H9 (cell line): ENCODE measurements at regions not wholly inside any gene's neighbourhood (a gene's known extent, or its start where the extent isn't known, plus 50 kb on each side); places are given as distances from the start of the nearest gene placed in this dataset.

Experiments
- DNase-seq: peaks from one replicate; pipeline ENCODE4 v3.0.0-alpha.2; 2017
- H2AFZ ChIP-seq: one replicate; pipeline ENCODE4 v1.6.1; 2013; ENCODE audit warnings: mild to moderate bottlenecking, low read length, control low read depth, moderate library complexity
- H2AK5ac ChIP-seq: 2 replicates; pipeline ENCODE4 v1.6.1; 2013; ENCODE audit warnings: low read length, control low read depth, mixed read lengths; ENCODE audit not compliant: insufficient read length
- H2BK120ac ChIP-seq: one replicate; pipeline ENCODE4 v1.6.1; 2013; ENCODE audit warnings: low read depth, mild to moderate bottlenecking, low read length, control low read depth, inconsistent platforms; ENCODE audit not compliant: poor library complexity, severe bottlenecking
- H2BK12ac ChIP-seq: 2 replicates; pipeline ENCODE4 v1.6.1; 2013; ENCODE audit warnings: low read length, control low read depth, mixed read lengths, low read depth; ENCODE audit not compliant: insufficient read length
- H2BK15ac ChIP-seq: 2 replicates; pipeline ENCODE4 v1.6.1; 2013; ENCODE audit warnings: low read depth, low read length, control low read depth
- H2BK20ac ChIP-seq: one replicate; pipeline ENCODE4 v1.6.1; 2013; ENCODE audit warnings: low read depth, mild to moderate bottlenecking, low read length, control low read depth, inconsistent platforms; ENCODE audit not compliant: poor library complexity, severe bottlenecking
- H2BK5ac ChIP-seq: 2 replicates; pipeline ENCODE4 v1.6.1; 2013; ENCODE audit warnings: low read length, control low read depth, mixed read lengths; ENCODE audit not compliant: insufficient read length
- H3K14ac ChIP-seq: 2 replicates; pipeline ENCODE4 v1.6.1; 2013; ENCODE audit warnings: low read length, control low read depth; ENCODE audit not compliant: insufficient read depth
- H3K18ac ChIP-seq: 2 replicates; pipeline ENCODE4 v1.6.1; 2013; ENCODE audit warnings: low read depth, mild to moderate bottlenecking, mixed read lengths, low read length, control low read depth; ENCODE audit not compliant: insufficient read length
- H3K23ac ChIP-seq: 2 replicates; pipeline ENCODE4 v1.6.1; 2013; ENCODE audit warnings: low read length, control low read depth, mixed read lengths, low read depth; ENCODE audit not compliant: insufficient read length
- H3K23me2 ChIP-seq: 2 replicates; pipeline ENCODE4 v1.6.1; 2013; ENCODE audit warnings: low read depth, mild to moderate bottlenecking, mixed read lengths, low read length, control low read depth; ENCODE audit not compliant: insufficient read length, poor library complexity, severe bottlenecking
- H3K27ac ChIP-seq: 2 replicates; pipeline ENCODE4 v1.5.1; 2013; ENCODE audit warnings: low read length, control low read depth, mixed read lengths, low read depth; ENCODE audit not compliant: insufficient read length
- H3K27me3 ChIP-seq: 2 replicates; pipeline ENCODE4 v1.6.1; 2013; ENCODE audit warnings: low read length, control low read depth, inconsistent platforms; ENCODE audit not compliant: insufficient read depth
- H3K4ac ChIP-seq: 2 replicates; pipeline ENCODE4 v1.6.1; 2013; ENCODE audit warnings: low read depth, mild to moderate bottlenecking, control low read depth, inconsistent platforms, low read length, moderate library complexity
- H3K4me1 ChIP-seq: 2 replicates; pipeline ENCODE4 v1.6.1; 2013; ENCODE audit warnings: low read length, control low read depth, inconsistent platforms; ENCODE audit not compliant: insufficient read depth
- H3K4me2 ChIP-seq: 2 replicates; pipeline ENCODE4 v1.6.1; 2013; ENCODE audit warnings: low read length, control low read depth, mixed read lengths; ENCODE audit not compliant: insufficient read length, insufficient read depth
- H3K56ac ChIP-seq: 2 replicates; pipeline ENCODE4 v1.6.1; 2013; ENCODE audit warnings: low read depth, mild to moderate bottlenecking, mixed read lengths, low read length, control low read depth; ENCODE audit not compliant: insufficient read length
- H3K79me1 ChIP-seq: 2 replicates; pipeline ENCODE4 v1.6.1; 2013; ENCODE audit warnings: low read depth, mild to moderate bottlenecking, moderate library complexity, low read length, control low read depth, inconsistent platforms; ENCODE audit not compliant: insufficient read depth, poor library complexity, severe bottlenecking
- H3K79me2 ChIP-seq: 2 replicates; pipeline ENCODE4 v1.6.1; 2013; ENCODE audit warnings: low read length, control low read depth, inconsistent platforms; ENCODE audit not compliant: insufficient read depth
- H3K9ac ChIP-seq: 2 replicates; pipeline ENCODE4 v1.6.1; 2013; ENCODE audit warnings: low read length, control low read depth, mixed read lengths; ENCODE audit not compliant: insufficient read length; ENCODE audit errors: extremely low read depth
- H3K9me3 ChIP-seq: one replicate; pipeline ENCODE4 v1.6.1; 2013; ENCODE audit warnings: low read depth, low read length, inconsistent platforms; ENCODE audit not compliant: control insufficient read depth
- H3T11ph ChIP-seq: one replicate; pipeline ENCODE4 v1.6.1; 2013; ENCODE audit warnings: mild to moderate bottlenecking, low read length, control low read depth, inconsistent platforms
- H4K20me1 ChIP-seq: one replicate; pipeline ENCODE4 v1.6.1; 2013; ENCODE audit not compliant: control insufficient read depth, insufficient read length, insufficient read depth
- H4K5ac ChIP-seq: 2 replicates; pipeline ENCODE4 v1.6.1; 2013; ENCODE audit warnings: low read depth, mild to moderate bottlenecking, mixed read lengths, low read length, control low read depth; ENCODE audit not compliant: insufficient read length
- H4K8ac ChIP-seq: replicated peaks from 2 replicates; pipeline ENCODE4 v1.6.1; 2013; ENCODE audit warnings: low read length, control low read depth, mixed read lengths, low read depth; ENCODE audit not compliant: insufficient read length
- H4K91ac ChIP-seq: 2 replicates; pipeline ENCODE4 v1.6.1; 2013; ENCODE audit warnings: low read depth, mild to moderate bottlenecking, moderate library complexity, mixed read lengths, low read length, control low read depth; ENCODE audit not compliant: insufficient read length
- H3K27ac Mint-ChIP-seq, 3 experiments: 2 replicates in 2 of 3; 3 replicates in 1 of 3; pipeline ENCODE4 v1.8.0; 2020 to 2021; ENCODE audit warnings: mixed read lengths in 3 of 3, mild to moderate bottlenecking in 1 of 3, moderate library complexity in 1 of 3
- H3K27me3 Mint-ChIP-seq: 2 replicates; pipeline ENCODE4 v1.8.0; 2021; ENCODE audit warnings: low read depth, mild to moderate bottlenecking, moderate library complexity, mixed read lengths
- H3K36me3 Mint-ChIP-seq, 3 experiments: 2 replicates in 2 of 3; 3 replicates in 1 of 3; pipeline ENCODE4 v1.8.0; 2020 to 2021; ENCODE audit warnings: low read depth in 3 of 3, mixed read lengths in 3 of 3; ENCODE audit not compliant: insufficient read depth in 1 of 3
- H3K4me1 Mint-ChIP-seq, 2 experiments: 2 replicates each; pipeline ENCODE4 v1.8.0; 2020; ENCODE audit warnings: mixed read lengths in 2 of 2
- H3K4me3 Mint-ChIP-seq, 2 experiments: 2 replicates in 1 of 2; 3 replicates in 1 of 2; pipeline ENCODE4 v1.8.0; 2020 to 2021; ENCODE audit warnings: mild to moderate bottlenecking in 2 of 2, mixed read lengths in 2 of 2, moderate library complexity in 1 of 2
- H3K9me3 Mint-ChIP-seq, 2 experiments: 2 replicates in 1 of 2; 3 replicates in 1 of 2; pipeline ENCODE4 v1.8.0; 2020; ENCODE audit warnings: mild to moderate bottlenecking in 2 of 2, mixed read lengths in 2 of 2, moderate library complexity in 1 of 2
- CTCF ChIP-seq: fragments of 200-600 bp; sonication (generic); conservative IDR thresholded peaks from 3 replicates; pipeline ENCODE4 v1.8.0; 2021; ENCODE audit warnings: antibody characterized with exemption, mild to moderate bottlenecking
- WGBS: extraction: QIAGEN DNeasy Blood & Tissue Kit; methylation state at CpG from one replicate; pipeline ENCODE4 v1.1.7; 2013; ENCODE audit warnings: missing lambda C conversion rate, low lambda C conversion rate, mixed read lengths; ENCODE audit not compliant: insufficient read length; ENCODE audit errors: extremely low coverage; 5-methylcytosine and 5-hydroxymethylcytosine counted together

GRCh38 chr5:168011096-168011495, 280.3 kb upstream of the WWC1 start:
- H3K9me3 Mint-ChIP-seq, result no peaks in the 10 kb centered on the region
- no peaks in the 10 kb centered on the region for H4K20me1 ChIP-seq
- no peaks in the 10 kb centered on the region for H3K36me3 Mint-ChIP-seq
- H3K79me1 ChIP-seq, result no peaks in the 10 kb centered on the region
- no peaks in the 10 kb centered on the region for H3K27me3 ChIP-seq
- H3K18ac ChIP-seq, result no peak overlapping the region
- no peak overlapping the region for H3K4ac ChIP-seq
- H3K4me3 Mint-ChIP-seq, result no peak overlapping the region
- 0 out of 4 replicates have a peak, but pooled peaks cover 0 to 3% of the 10 kb centered on the region in 2 experiments for H3K4me1 Mint-ChIP-seq
- H3K27me3 Mint-ChIP-seq, result no peaks in the 10 kb centered on the region
- H3K4me2 ChIP-seq, result no peak overlapping the region
- no peak overlapping the region for H3K27ac Mint-ChIP-seq
- no peak overlapping the region for H2BK12ac ChIP-seq
- H2BK15ac ChIP-seq, result no peak overlapping the region
- no CpG with 5 or more reads among the region's 6 CpGs for WGBS
- H2AK5ac ChIP-seq, result no peak overlapping the region
- no peak overlapping the region for H4K91ac ChIP-seq
- H3K27ac ChIP-seq, result no peak overlapping the region
- H3K23me2 ChIP-seq, result no peaks in the 10 kb centered on the region
- H3K9me3 ChIP-seq, result no peaks in the 10 kb centered on the region
- H3K23ac ChIP-seq, result no peak overlapping the region
- no peak overlapping the region for H2AFZ ChIP-seq
- no peaks in the 10 kb centered on the region; the same call in 1 of the 2 replicates for H3K4me1 ChIP-seq
- H4K8ac ChIP-seq, result no peak overlapping the region
- no peak overlapping the region for H2BK120ac ChIP-seq
- DNase-seq, result no peak
- H2BK5ac ChIP-seq, result no peak overlapping the region
- H3T11ph ChIP-seq, result no peak overlapping the region
- no peak overlapping the region for H3K9ac ChIP-seq
- H3K56ac ChIP-seq, result no peak overlapping the region
- TF ChIP-seq CTCF, result no peak
- no peak overlapping the region for H2BK20ac ChIP-seq
- no peak overlapping the region for H4K5ac ChIP-seq
- H3K14ac ChIP-seq, result no peak overlapping the region
- H3K79me2 ChIP-seq, result no peaks in the 10 kb centered on the region
